WTC11 (cell line): ENCODE measurements at regions not wholly inside any gene's neighbourhood (a gene's known extent, or its start where the extent isn't known, plus 50 kb on each side); places are given as distances from the start of the nearest gene placed in this dataset.
A peak's percentile ranks its signal among the peaks of the same experiment; 100 is the strongest.
"Not testable (repeated sequence)": the region's sequence is repeated elsewhere in the genome, so short reads cannot be mapped to it uniquely, and the experiment has no call there.

Experiments used
- ATAC-seq: fragments of 200-7000 bp; cut with Tn5 transposase; 2 replicates; pipeline ENCODE4 v1.10.0; 2021; ENCODE audit warnings: mild to moderate bottlenecking, moderate library complexity
- CTCF ChIA-PET: fragments of 300-600 bp; sonication (Branson Sonifier 250); formaldehyde crosslinking; loops from one replicate; lab custom pipeline; 2021; ENCODE audit warnings: antibody characterized with exemption; lab: Charles Lee
- POLR2A ChIA-PET: fragments of 350-600 bp; sonication (Branson Sonifier 250); formaldehyde crosslinking; loops from one replicate; lab custom pipeline; 2021; ENCODE audit warnings: antibody characterized with exemption; lab: Charles Lee
- DNase-seq: peaks from one replicate; pipeline ENCODE4 v3.0.0; 2021; ENCODE audit warnings: low spot score
- H3K27ac Mint-ChIP-seq: 2 replicates; pipeline ENCODE4 v1.8.0; 2021; ENCODE audit warnings: mixed read lengths
- H3K27me3 Mint-ChIP-seq: 2 replicates; pipeline ENCODE4 v1.8.0; 2021; ENCODE audit warnings: low read depth, mild to moderate bottlenecking, moderate library complexity, mixed read lengths
- H3K36me3 Mint-ChIP-seq: 2 replicates; pipeline ENCODE4 v1.8.0; 2021; ENCODE audit warnings: mixed read lengths
- H3K4me1 Mint-ChIP-seq: 2 replicates; pipeline ENCODE4 v1.8.0; 2022; ENCODE audit warnings: mixed read lengths
- H3K4me3 Mint-ChIP-seq: 2 replicates; pipeline ENCODE4 v1.8.0; 2021; ENCODE audit warnings: mild to moderate bottlenecking, moderate library complexity, mixed read lengths
- H3K9me3 Mint-ChIP-seq: 2 replicates; pipeline ENCODE4 v1.8.0; 2021; ENCODE audit warnings: mixed read lengths
- CREM ChIP-seq: sonication (generic); formaldehyde crosslinking; IDR thresholded peaks from 2 replicates; pipeline ENCODE4 v1.8.1; 2022; ENCODE audit warnings: mild to moderate bottlenecking, missing genetic modification reagents, moderate library complexity
- ESRRA ChIP-seq: sonication (generic); formaldehyde crosslinking; IDR thresholded peaks from 2 replicates; pipeline ENCODE4 v1.8.1; 2022; ENCODE audit warnings: mild to moderate bottlenecking, missing genetic modification reagents, borderline replicate concordance
- JAZF1 ChIP-seq: fragments of 250-450 bp; sonication (Bioruptor Pico); IDR thresholded peaks from 2 replicates; pipeline ENCODE4 v1.9.0; 2021; ENCODE audit warnings: moderate library complexity, mild to moderate bottlenecking, inconsistent platforms
- MYBL2 ChIP-seq: sonication (generic); formaldehyde crosslinking; IDR thresholded peaks from 2 replicates; pipeline ENCODE4 v1.8.1; 2023; ENCODE audit warnings: mild to moderate bottlenecking, moderate library complexity, missing genetic modification reagents
- NFATC4 ChIP-seq: fragments of 250-450 bp; sonication (Bioruptor Pico); IDR thresholded peaks from 2 replicates; pipeline ENCODE4 v1.9.0; 2021; ENCODE audit warnings: mild to moderate bottlenecking
- NR2C2 ChIP-seq: sonication (generic); formaldehyde crosslinking; IDR thresholded peaks from 2 replicates; pipeline ENCODE4 v1.8.0; 2022; ENCODE audit warnings: mild to moderate bottlenecking, missing genetic modification reagents
- RELA ChIP-seq: sonication (generic); formaldehyde crosslinking; IDR thresholded peaks from 2 replicates; pipeline ENCODE4 v1.8.1; 2022; ENCODE audit warnings: missing genetic modification reagents, mild to moderate bottlenecking, borderline replicate concordance
- TCF7 ChIP-seq: sonication (generic); formaldehyde crosslinking; IDR thresholded peaks from 2 replicates; pipeline ENCODE4 v1.8.0; 2022; ENCODE audit warnings: mild to moderate bottlenecking, low read depth, missing genetic modification reagents, moderate library complexity
- TP53 ChIP-seq: sonication (generic); formaldehyde crosslinking; IDR thresholded peaks from 2 replicates; pipeline ENCODE4 v1.8.1; 2023; ENCODE audit warnings: mild to moderate bottlenecking, missing genetic modification reagents
- ZBTB21 ChIP-seq: sonication (generic); formaldehyde crosslinking; IDR thresholded peaks from 2 replicates; pipeline ENCODE4 v1.8.1; 2023; ENCODE audit warnings: mild to moderate bottlenecking, missing genetic modification reagents, borderline replicate concordance
- ZNF263 ChIP-seq: sonication (generic); formaldehyde crosslinking; IDR thresholded peaks from 2 replicates; pipeline ENCODE4 v1.8.1; 2022; ENCODE audit warnings: low read depth, mild to moderate bottlenecking, moderate library complexity, missing genetic modification reagents
- ZNF671 ChIP-seq: fragments of 250-450 bp; sonication (Bioruptor Pico); IDR thresholded peaks from 2 replicates; pipeline ENCODE4 v1.8.0; 2021; ENCODE audit warnings: mild to moderate bottlenecking
- TF ChIP-seq, protein P1 (sequence below): fragments of 200-600 bp; IDR thresholded peaks from 2 replicates; pipeline ENCODE4 v1.8.0; 2022; ENCODE audit warnings: antibody characterized with exemption
- TF ChIP-seq, protein P2 (sequence below): fragments of 250-450 bp; sonication (Bioruptor Pico); IDR thresholded peaks from 2 replicates; pipeline ENCODE4 v1.8.0; 2021; ENCODE audit warnings: mild to moderate bottlenecking
- TF ChIP-seq, protein P3 (sequence below): sonication (generic); formaldehyde crosslinking; conservative IDR thresholded peaks from 2 replicates; pipeline ENCODE4 v1.8.1; 2023; ENCODE audit warnings: mild to moderate bottlenecking, low read depth, missing genetic modification reagents, moderate library complexity
- TF ChIP-seq, protein P4 (sequence below): sonication (generic); formaldehyde crosslinking; IDR thresholded peaks from 2 replicates; pipeline ENCODE4 v1.8.1; 2022; ENCODE audit warnings: missing genetic modification reagents, borderline replicate concordance
- TF ChIP-seq, protein P5 (sequence below): sonication (generic); formaldehyde crosslinking; IDR thresholded peaks from 2 replicates; pipeline ENCODE4 v1.8.0; 2022; ENCODE audit warnings: mild to moderate bottlenecking, missing genetic modification reagents
- TF ChIP-seq, protein P6 (sequence below): sonication (generic); formaldehyde crosslinking; conservative IDR thresholded peaks from 2 replicates; pipeline ENCODE4 v1.8.1; 2022; ENCODE audit warnings: mild to moderate bottlenecking, missing genetic modification reagents
- TF ChIP-seq, protein P7 (sequence below): sonication (generic); formaldehyde crosslinking; IDR thresholded peaks from 2 replicates; pipeline ENCODE4 v1.8.0; 2022; ENCODE audit warnings: mild to moderate bottlenecking, missing genetic modification reagents

DNA sequence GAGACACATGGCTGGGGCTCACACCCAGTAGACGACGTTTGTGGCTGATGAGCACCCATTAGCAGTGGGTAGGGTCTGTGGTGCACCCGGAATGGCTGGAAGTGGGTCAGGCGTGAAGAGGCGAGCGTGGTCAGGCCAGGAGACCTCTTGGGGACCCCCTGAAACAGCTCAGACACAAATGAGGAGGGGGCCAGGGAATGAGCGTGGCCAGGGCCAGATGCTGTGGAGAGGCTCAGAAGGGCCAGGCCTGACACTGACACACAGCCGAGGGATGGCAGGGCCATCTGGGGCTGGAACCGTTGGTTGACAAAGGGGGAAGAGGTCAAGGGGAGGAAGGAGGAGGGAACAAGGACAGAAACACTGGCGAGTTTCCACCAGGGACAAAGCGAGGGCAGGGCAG, 162.8 kb downstream of the SHANK2 start:
- no peak for ATAC-seq
- Mint-ChIP-seq H3K27me3 (no peaks in the 10 kb centered on the region), H3K27ac (0 out of 2 replicates have a peak overlapping the region, but pooled peaks have one; percentile 63), H3K4me1 (no peaks in the 10 kb centered on the region), H3K36me3 (peaks cover 27% of the 10 kb centered on the region), H3K9me3 (no peaks in the 10 kb centered on the region), H3K4me3 (no peak overlapping the region)
- DNase-seq = no peak
- CTCF ChIA-PET = no interaction called here
- TF ChIP-seq JAZF1 (no peak), TP53 (CRISPR knock-in tag) (no peak), TCF7 (CRISPR knock-in tag) (no peak), CREM (no peak), RELA (CRISPR knock-in tag) (no peak), ZBTB21 (CRISPR knock-in tag) (no peak), ESRRA (CRISPR knock-in tag) (no peak), NFATC4 (no peak), MYBL2 (no peak), ZNF671 (no peak), NR2C2 (CRISPR knock-in tag) (no peak), ZNF263 (no peak)
- TF ChIP-seq, protein P1, sequence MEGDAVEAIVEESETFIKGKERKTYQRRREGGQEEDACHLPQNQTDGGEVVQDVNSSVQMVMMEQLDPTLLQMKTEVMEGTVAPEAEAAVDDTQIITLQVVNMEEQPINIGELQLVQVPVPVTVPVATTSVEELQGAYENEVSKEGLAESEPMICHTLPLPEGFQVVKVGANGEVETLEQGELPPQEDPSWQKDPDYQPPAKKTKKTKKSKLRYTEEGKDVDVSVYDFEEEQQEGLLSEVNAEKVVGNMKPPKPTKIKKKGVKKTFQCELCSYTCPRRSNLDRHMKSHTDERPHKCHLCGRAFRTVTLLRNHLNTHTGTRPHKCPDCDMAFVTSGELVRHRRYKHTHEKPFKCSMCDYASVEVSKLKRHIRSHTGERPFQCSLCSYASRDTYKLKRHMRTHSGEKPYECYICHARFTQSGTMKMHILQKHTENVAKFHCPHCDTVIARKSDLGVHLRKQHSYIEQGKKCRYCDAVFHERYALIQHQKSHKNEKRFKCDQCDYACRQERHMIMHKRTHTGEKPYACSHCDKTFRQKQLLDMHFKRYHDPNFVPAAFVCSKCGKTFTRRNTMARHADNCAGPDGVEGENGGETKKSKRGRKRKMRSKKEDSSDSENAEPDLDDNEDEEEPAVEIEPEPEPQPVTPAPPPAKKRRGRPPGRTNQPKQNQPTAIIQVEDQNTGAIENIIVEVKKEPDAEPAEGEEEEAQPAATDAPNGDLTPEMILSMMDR = no peak
- TF ChIP-seq, protein P2, sequence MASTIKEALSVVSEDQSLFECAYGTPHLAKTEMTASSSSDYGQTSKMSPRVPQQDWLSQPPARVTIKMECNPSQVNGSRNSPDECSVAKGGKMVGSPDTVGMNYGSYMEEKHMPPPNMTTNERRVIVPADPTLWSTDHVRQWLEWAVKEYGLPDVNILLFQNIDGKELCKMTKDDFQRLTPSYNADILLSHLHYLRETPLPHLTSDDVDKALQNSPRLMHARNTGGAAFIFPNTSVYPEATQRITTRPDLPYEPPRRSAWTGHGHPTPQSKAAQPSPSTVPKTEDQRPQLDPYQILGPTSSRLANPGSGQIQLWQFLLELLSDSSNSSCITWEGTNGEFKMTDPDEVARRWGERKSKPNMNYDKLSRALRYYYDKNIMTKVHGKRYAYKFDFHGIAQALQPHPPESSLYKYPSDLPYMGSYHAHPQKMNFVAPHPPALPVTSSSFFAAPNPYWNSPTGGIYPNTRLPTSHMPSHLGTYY (CRISPR knock-in tag) = no peak
- TF ChIP-seq, protein P3, sequence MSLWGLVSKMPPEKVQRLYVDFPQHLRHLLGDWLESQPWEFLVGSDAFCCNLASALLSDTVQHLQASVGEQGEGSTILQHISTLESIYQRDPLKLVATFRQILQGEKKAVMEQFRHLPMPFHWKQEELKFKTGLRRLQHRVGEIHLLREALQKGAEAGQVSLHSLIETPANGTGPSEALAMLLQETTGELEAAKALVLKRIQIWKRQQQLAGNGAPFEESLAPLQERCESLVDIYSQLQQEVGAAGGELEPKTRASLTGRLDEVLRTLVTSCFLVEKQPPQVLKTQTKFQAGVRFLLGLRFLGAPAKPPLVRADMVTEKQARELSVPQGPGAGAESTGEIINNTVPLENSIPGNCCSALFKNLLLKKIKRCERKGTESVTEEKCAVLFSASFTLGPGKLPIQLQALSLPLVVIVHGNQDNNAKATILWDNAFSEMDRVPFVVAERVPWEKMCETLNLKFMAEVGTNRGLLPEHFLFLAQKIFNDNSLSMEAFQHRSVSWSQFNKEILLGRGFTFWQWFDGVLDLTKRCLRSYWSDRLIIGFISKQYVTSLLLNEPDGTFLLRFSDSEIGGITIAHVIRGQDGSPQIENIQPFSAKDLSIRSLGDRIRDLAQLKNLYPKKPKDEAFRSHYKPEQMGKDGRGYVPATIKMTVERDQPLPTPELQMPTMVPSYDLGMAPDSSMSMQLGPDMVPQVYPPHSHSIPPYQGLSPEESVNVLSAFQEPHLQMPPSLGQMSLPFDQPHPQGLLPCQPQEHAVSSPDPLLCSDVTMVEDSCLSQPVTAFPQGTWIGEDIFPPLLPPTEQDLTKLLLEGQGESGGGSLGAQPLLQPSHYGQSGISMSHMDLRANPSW (CRISPR knock-in tag) = no peak
- TF ChIP-seq, protein P4, sequence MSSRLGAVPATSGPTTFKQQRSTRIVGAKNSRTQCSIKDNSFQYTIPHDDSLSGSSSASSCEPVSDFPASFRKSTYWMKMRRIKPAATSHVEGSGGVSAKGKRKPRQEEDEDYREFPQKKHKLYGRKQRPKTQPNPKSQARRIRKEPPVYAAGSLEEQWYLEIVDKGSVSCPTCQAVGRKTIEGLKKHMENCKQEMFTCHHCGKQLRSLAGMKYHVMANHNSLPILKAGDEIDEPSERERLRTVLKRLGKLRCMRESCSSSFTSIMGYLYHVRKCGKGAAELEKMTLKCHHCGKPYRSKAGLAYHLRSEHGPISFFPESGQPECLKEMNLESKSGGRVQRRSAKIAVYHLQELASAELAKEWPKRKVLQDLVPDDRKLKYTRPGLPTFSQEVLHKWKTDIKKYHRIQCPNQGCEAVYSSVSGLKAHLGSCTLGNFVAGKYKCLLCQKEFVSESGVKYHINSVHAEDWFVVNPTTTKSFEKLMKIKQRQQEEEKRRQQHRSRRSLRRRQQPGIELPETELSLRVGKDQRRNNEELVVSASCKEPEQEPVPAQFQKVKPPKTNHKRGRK (CRISPR knock-in tag) = no peak
- TF ChIP-seq, protein P5, sequence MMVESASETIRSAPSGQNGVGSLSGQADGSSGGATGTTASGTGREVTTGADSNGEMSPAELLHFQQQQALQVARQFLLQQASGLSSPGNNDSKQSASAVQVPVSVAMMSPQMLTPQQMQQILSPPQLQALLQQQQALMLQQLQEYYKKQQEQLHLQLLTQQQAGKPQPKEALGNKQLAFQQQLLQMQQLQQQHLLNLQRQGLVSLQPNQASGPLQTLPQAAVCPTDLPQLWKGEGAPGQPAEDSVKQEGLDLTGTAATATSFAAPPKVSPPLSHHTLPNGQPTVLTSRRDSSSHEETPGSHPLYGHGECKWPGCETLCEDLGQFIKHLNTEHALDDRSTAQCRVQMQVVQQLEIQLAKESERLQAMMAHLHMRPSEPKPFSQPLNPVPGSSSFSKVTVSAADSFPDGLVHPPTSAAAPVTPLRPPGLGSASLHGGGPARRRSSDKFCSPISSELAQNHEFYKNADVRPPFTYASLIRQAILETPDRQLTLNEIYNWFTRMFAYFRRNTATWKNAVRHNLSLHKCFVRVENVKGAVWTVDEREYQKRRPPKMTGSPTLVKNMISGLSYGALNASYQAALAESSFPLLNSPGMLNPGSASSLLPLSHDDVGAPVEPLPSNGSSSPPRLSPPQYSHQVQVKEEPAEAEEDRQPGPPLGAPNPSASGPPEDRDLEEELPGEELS = no peak
- TF ChIP-seq, protein P6, sequence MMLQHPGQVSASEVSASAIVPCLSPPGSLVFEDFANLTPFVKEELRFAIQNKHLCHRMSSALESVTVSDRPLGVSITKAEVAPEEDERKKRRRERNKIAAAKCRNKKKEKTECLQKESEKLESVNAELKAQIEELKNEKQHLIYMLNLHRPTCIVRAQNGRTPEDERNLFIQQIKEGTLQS (CRISPR knock-in tag) = no peak
- TF ChIP-seq, protein P7, sequence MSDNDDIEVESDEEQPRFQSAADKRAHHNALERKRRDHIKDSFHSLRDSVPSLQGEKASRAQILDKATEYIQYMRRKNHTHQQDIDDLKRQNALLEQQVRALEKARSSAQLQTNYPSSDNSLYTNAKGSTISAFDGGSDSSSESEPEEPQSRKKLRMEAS = no peak
- POLR2A ChIA-PET = no interaction called here

DNA sequence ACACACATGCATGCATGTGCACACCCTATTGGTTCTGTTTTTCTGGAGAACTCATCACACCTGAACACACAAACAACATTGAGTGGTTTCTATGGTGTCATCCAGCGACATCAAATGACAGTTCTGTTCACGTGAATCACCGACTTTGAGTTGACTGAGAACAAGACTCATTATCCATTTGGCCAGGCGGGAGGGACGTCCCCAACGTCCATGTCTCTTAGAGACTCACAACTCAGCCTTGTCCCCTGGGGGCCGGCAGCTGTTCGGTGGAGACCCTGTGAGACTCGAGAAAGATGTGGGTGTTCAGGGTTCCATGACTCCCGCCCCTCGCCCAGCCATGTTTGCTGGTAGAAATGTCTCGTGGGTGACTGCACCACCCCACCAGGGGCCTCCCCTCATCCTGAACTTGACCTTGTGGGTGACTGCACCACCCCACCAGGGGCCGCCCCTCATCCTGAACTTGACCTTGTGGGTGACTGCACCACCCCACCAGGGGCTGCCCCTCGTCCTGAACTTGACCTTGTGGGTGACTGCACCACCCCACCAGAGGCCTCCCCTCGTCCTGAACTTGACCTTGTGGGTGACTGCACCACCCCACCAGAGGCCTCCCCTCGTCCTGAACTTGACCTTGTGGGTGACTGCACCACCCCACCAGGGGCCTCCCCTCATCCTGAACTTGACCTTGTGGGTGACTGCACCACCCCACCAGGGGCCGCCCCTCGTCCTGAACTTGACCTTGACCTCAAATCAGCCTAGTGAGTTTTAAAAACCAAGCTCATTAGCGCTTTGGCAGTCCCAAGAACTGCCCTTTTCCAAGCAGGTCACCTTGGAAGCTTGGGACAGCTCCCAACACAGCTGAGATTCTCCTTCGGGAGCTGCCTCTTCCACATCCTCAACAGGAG, 163.8 kb downstream of the SHANK2 start:
- CTCF ChIA-PET = interaction anchor here (1.8 kb wide), 1 partner anchor 152 kb away, joined by 7 read pairs; no protein-coding TSS in a partner anchor
- H3K4me1 Mint-ChIP-seq, H3K9me3 Mint-ChIP-seq, H3K4me3 Mint-ChIP-seq, POLR2A ChIA-PET, ATAC-seq, H3K27ac Mint-ChIP-seq, DNase-seq, H3K27me3 Mint-ChIP-seq: not testable (repeated sequence)
- H3K36me3 Mint-ChIP-seq = peaks cover 20% of the 10 kb centered on the region
